GM19023 (cell line): ENCODE measurements at regions not wholly inside any gene's neighbourhood (a gene's known extent, or its start where the extent isn't known, plus 50 kb on each side); places are given as distances from the start of the nearest gene placed in this dataset.
"Not testable (repeated sequence)": the region's sequence is repeated elsewhere in the genome, so short reads cannot be mapped to it uniquely, and the experiment has no call there.

ENCODE experiments used
- ATAC-seq: cut with Tn5 transposase; IDR thresholded peaks from one replicate; pipeline ENCODE4 v1.9.1; 2021; ENCODE audit warnings: mild to moderate bottlenecking, moderate library complexity; ENCODE audit not compliant: unreplicated experiment

DNA sequence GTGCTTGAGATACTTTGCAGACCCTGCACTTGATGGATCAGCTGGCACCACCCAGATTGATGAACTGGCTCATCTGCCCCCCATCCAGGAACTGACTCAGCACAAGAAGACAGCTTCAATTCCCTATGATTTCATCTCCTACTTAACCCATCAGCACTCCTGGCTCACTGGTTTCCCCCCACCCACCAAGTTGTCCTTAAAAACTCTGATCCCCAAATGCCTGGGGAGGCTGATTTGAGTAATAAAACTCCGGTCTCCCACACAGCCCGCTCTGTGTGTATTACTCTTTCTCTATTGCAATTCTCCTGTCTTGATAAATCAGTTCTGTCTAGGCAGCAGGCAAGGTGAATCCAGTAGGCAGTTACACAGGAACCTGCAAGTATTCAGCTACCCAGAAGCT, 102.1 kb upstream of the TMTC4 start:
- not testable (repeated sequence) for ATAC-seq

DNA sequence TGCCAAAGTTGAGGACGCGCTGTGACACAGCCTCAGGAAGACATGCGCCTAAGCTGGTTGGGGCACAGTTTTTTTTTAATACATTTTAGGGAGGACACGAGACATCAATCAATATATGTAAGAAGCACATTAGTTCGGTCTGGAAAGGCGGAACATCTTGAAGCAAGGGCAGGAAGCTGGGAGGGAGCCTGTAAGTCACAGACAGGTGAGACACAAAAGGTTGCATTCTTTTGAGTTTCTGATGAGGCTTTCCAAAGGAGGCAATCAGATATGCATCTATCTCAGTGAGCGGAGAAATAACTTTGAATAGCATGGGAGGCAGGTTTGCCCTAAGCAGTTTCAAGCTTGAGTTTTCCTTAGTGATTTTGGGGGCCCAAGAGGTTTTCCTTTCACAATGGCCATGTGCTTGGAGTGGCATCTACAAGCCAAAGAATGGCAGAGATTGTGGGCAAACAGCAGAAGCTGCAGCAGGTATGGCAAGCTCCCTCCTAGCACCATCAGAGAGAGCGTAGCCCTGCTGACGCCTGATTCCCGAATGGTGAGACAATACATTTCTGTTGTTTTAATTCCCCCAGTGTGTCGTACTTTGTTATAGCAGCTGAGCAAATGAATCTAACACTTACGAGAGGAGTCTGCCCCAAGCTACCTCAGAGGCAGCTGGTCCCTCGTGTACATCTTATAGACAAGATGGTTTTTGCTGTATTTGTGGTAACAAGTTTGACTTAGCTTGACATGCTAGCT, 99.5 kb upstream of the TMTC4 start:
- ATAC-seq: no peak

DNA sequence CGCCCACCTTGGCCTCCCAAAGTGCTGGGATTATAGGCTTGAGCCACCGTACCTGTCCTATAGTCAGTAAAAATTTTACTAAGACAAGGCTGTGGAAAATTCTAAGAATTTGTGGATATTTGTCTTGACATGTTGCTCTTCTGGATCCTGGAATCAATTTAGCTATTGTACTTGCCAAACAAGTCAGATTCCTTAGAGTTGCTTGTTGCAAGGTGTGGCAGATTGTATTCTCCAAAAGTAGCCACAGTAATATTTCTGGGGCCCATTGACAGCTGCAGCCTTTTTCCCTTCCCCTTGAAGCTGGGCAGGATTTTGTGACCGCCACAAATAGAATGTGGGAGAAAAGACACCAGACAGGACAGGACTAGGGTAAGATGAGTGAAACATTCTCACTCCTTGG, 98.8 kb upstream of the TMTC4 start:
- no peak for ATAC-seq

DNA sequence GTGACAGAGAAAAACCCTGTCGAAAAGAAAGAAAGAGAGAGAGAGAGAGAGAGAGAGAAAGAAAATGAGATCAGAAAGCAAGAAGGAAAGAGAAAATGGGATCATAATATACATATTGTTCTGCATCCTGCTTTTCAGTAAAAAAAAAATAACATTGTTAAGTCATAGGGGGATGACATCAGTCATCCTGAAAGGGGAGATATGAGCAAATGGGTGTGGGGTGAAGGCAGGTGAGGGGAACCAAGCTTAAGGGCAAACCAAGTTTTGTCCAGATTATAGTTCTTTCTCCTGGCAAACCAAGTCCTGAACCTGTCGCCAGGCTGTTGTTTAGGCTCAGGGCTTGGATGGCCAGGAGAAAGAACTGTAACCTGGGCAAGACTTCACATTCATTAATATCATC, 92.6 kb upstream of the TMTC4 start:
- ATAC-seq: no peak

DNA sequence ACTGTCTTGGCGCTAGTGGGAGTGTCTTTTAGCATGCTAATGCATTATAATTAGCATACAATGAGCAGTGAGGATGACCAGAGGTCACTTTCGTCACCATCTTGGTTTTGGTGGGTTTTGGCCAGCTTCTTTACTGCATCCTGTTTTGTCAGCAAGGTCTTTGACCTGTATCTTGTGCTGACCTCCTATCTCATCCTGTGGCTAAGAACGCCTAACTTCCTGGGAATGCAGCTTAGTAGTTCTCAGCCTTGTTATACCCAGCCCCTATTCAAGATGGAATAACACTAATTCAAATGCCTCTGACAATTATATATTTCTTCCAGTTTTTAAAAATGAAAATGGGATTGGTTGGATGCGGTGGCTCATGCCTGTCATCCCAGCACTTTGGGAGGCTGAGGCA, 92.0 kb upstream of the TMTC4 start:
- ATAC-seq: not testable (repeated sequence)

DNA sequence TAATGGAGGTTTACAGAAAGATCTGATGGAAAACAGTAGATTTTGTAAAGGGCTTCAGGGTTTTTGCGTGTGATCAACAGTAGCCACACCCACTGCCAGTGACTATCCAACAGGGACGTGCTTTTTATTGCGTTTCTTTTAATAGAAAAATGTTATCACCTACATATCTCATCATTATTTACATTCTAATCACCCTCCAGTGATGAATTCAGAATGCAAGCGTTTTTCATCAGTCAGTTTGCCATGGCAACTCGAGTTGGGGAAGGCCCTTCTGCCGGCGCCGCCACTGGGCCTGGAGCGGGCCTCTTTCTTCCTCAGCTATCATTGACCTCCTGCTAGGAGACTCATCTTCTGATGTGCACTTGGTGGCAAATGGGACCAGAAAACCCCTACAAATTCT, 90.3 kb upstream of the TMTC4 start:
- ATAC-seq: no peak

DNA sequence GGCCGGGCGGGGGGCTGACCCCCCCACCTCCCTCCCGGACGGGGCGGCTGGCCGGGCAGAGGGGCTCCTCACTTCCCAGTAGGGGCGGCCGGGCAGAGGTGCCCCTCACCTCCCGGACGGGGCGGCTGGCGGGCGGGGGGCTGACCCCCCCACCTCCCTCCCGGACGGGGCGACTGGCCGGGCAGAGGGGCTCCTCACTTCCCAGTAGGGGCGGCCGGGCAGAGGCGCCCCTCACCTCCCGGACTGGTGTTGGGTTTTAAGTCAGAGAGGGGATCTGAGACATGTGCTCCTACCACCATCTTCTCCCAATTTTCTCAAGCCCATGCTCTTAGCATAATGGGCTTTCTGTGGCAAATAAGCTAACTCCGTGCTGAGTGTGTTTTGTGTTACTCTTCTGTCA, 87.5 kb upstream of the TMTC4 start:
- not testable (repeated sequence) for ATAC-seq

DNA sequence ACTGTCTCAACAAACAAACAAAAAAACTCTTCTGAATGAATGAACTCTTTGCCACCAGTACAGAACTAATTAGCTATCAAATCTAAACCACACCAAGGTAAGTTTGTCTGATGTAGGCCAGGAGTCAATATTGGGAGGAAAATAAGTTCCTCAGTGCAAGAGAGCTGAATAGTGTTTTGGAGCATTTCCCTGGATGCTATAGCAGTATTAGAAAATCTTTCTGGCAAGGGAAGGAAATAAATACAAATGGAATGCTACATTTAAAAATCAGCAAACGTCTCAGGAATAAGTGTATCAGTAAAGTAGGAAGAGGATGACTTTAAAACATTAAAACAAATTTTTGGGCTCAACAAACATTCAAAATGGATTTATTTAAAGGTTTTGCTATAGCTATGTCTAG, 81.3 kb upstream of the TMTC4 start:
- no peak for ATAC-seq

DNA sequence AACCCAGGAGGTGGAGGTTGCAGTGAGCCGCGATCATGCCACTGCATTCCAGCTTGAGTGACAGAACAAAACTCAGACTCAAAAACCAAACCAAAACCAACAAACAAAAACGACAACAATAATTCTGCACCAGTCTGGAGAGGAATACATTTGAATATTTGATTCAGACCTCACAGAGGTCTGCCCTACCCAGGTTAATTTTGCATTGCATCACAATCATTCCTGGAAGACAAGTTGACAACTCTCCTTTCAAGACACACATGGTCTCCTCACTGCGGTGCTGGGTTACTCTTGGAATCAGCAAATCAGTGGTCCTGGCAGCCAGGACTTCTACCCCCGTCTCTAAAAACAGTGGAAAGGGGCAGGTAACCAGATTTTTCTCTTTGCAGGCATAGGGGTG, 79.9 kb upstream of the TMTC4 start:
- ATAC-seq: no peak

DNA sequence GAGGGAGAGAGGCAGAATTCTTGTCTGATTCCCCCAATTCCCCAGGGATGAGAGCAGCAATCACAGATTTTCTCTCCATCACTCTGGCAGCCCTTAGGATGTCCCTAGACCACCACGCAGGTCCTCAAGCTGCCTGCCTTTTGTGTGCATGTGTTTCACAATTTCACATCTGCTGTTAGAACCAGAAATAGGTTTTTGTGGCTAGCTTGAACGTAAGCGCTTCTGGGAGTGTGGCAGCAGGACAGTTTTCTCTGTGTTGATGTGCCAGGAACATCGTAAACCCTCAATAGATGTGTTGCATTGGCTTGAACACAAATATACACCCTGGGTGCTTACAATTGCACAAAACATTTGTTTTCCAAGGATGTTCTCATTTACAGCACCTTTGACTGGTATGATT, 78.8 kb upstream of the TMTC4 start:
- no peak for ATAC-seq

DNA sequence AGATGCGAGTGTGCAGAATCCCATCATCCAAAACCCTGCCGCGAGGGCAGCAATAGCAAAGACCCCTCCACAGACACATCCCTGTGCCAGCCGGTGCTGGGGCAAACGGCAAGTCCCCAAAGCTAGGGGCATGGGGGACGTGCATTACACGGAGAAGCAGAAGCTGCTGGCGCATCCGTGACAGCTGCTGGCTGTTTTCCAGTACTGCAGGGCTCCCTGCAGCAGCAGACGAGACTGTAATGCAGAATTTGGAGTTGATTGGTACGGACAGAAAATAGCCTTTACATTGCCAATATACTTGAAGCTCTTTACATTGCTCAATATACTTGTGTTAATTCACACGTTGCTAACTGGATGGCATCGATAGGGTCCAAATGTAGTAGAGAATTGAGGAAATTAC, 77.2 kb upstream of the TMTC4 start:
- no peak for ATAC-seq

DNA sequence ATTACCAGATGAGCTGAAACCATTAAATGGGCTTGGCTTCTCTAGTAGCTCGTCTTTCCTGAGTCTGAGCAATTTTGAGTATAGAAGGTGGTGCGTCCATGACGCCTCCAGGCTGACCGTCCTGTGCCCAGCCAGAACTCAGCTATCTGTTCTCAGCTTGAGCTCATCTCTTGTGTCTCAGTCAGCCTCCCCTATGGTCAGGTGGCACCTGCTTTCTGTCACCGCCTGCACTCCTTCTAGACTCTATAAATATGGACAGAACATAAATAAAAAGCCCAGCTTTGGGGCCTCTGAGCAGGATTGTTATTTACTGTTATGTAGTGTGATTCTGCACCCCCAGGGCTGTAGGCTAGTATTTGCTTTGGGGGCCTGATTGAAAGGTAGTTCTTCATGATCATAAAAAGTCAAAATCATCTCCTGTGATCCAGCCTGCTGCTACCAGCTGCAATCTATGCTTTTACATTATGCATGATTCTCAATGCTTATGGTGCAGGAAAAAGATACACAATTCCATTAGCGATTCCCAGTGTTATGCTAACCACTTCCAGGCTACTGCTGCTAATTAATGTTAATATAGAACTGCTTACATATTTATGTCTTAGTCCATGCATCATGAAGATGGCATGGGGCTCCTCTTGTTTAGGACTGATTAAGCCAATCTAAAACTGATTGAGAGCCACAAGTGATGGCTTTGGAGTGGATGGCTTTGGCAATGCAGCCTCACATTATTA, 72.5 kb upstream of the TMTC4 start:
- no peak for ATAC-seq

DNA sequence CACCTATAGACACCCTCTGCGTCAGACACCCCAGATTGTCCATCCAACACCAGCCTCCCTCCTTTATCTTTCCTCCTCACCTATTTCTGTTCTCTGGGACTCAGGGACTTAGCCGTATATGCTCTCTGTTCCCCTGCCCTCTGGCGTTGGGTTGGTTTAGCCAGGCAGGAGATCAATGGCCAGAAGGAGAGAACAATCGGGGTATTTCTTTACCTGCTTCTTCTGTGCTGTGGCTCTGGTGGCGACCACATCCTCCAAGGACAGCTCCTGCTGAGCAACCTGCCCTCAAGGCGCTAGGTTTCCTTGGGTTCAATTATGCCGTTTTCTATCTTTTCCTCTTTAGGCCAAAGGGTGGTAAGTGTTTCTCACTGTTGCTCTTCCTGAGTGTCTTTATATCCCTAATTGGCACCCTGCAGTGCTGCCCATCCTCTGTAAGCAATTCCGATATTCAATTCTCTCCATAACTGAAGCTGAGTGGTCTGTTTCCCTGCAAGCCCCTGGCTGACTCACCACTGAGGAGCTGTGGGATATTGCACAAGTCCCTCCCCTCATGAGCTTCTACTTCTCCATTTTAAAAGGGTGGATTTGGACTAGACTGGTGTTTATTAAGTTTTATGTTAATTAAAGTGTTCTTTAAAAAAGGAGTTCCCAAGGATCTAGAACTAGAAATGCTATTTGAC, 63.7 kb upstream of the TMTC4 start:
- no peak for ATAC-seq

DNA sequence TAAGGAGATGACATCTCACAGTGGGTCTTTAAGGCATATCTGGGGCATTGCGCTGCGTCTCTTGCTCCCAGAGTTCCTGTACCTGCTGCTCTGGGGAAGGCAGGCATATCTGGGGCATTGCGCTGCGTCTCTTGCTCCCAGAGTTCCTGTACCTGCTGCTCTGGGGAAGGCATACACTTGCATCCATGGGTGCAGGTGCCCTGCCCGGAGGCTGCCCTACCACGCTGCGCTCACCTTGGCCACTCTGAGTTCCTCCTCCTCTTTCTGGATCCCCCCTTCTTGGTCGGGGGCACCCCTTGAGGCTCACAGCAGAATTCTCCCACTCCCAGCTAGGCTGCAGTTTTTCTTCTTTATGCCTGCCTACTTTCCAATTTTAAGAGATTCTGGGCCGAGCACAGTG, 60.9 kb upstream of the TMTC4 start:
- no peak for ATAC-seq

DNA sequence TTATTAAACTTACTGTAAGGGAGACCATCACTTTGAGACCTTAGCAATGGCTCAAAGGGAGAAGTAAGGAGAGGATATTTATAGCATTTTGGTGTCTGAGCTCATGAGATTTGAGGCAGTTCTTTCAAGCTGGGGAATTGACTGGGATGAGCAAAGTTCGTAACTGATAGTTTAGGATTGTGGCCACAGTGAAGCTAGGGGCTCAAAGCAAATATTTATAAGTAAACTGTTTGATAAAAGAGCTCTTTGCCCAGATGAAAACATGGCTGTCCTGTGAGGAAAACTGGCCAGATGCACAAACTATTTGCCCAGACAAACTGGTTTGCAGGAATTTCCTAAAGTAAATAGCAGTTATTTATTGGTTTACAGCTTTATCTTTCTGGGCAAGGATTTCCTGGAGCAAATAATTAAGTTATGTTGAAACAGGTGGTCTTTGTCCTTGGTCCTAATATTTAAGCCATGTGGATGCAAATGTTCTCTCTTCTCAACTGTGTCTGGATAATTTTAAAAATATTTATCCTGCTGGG, 59.7 kb upstream of the TMTC4 start:
- no peak for ATAC-seq

DNA sequence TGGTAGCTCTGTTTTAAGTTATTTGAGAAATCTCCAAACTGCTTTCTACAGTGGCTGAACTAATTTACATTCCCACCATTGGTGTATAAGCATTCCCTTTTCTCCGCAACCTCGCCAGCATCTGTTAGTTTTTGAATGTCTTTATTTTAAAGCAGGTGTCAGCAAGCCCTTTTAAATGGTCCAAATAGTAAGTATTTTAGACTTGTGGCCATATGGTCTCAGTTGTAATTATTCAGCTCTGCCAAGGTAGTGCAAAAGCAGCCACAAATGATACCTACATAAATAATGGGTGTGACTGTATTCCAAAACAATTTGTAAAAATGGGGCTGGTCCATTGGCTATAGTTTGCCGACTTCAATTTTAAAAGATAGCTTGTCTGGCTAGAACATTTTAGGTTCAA, 58.7 kb upstream of the TMTC4 start:
- ATAC-seq: no peak

DNA sequence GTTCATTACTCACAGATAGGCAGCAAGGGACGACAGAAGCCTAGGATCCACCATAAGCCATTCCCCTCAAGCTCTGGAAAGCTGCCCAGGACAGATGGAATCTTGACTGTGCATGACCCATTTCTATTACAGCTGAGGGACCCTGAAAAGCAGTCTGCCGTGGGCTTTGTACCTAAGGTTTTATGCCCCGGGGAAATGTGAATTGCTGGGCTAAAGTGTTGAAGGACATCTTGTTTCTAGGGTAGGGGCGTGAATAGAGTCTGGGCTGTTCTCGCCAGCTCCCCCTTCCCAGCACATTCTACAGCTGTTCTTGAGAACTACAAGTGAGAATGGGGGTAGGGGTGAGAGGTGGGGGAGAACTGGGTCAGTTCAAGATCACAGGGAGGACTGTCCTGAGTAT, 53.6 kb upstream of the TMTC4 start:
- ATAC-seq: no peak

DNA sequence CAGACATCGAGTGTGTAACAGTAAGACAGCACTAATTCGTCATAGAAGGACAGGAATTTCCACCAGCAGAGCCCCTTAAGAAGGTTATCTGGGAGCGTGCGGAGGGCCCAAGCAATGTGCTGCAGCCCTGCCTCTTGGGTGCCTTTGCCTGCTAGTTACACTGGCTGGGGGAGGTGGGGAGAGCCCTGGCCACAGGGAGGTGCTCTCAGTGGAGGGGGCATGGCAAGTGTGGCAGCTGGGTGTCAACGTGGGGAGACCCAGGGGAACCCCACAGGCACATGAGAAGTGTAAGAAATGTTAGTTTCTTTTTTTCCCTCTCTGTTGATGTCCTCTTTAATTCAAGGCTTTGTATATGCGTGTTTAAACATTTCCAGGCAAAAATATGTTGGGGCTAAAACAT, 50.9 kb upstream of the TMTC4 start:
- ATAC-seq: no peak

DNA sequence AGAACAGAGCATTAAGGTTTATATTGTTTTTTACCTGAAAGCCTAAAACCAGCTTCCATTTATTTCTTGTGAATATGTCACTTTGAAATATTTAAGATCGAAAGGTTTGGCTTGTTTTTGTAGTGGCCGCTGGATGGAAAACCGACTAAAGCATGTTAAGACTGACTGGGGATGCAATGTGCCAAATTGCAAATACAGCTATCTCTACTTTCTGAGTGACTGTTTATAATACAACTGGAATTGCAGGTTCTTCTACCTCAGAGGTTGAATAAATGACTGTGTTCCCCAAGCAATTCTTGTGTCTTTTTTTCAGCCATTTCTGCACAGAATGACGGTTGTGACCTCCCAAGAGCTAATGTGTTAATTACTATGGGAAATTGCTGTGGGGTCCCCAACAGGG, 50.0 kb upstream of the TMTC4 start:
- ATAC-seq: no peak
